NCI-H2196 treated with DMSO at 0.1 percent for 48 hours (cell line): ENCODE measurements at regions not wholly inside any gene's neighbourhood (a gene's known extent, or its start where the extent isn't known, plus 50 kb on each side); places are given as distances from the start of the nearest gene placed in this dataset.
"Not testable (repeated sequence)": the region's sequence is repeated elsewhere in the genome, so short reads cannot be mapped to it uniquely, and the experiment has no call there.

Experiments used
- DNase-seq: peaks from one replicate; lab custom pipeline; 2025; ENCODE audit not compliant: unreplicated experiment; lab: John Stamatoyannopoulos, UW

- no peak for DNase-seq
Measured at GRCh38 chr4:131137196-131137595, 2011.9 kb upstream of the PCDH10 start.

GRCh38 chr4:131159261-131159660 lies 1989.8 kb upstream of the PCDH10 start:
- DNase-seq: no peak

- no peak for DNase-seq
Measured at GRCh38 chr4:131192318-131192717, 1956.8 kb upstream of the PCDH10 start.

- DNase-seq: no peak
Measured at GRCh38 chr4:131207589-131207988, 1941.5 kb upstream of the PCDH10 start.

- DNase-seq: no peak
Measured at GRCh38 chr4:131248314-131248713, 1900.8 kb upstream of the PCDH10 start.

- DNase-seq: no peak
Measured at GRCh38 chr4:131251321-131251720, 1897.8 kb upstream of the PCDH10 start.

- no peak for DNase-seq
Measured at GRCh38 chr4:131257241-131257640, 1891.9 kb upstream of the PCDH10 start.

- DNase-seq: no peak
Measured at GRCh38 chr4:131258361-131258760, 1890.7 kb upstream of the PCDH10 start.

GRCh38 chr4:131288441-131288840 lies 1860.7 kb upstream of the PCDH10 start:
- no peak for DNase-seq

- no peak for DNase-seq
Measured at GRCh38 chr4:131296192-131296591, 1852.9 kb upstream of the PCDH10 start.

- no peak for DNase-seq
Measured at GRCh38 chr4:131302108-131302507, 1847.0 kb upstream of the PCDH10 start.

GRCh38 chr4:131304686-131305085 lies 1844.4 kb upstream of the PCDH10 start:
- DNase-seq: no peak

GRCh38 chr4:131309628-131310027 lies 1839.5 kb upstream of the PCDH10 start:
- no peak for DNase-seq

- DNase-seq: no peak
Measured at GRCh38 chr4:131316086-131316485, 1833.0 kb upstream of the PCDH10 start.

GRCh38 chr4:131337936-131338335 lies 1811.2 kb upstream of the PCDH10 start:
- no peak for DNase-seq

GRCh38 chr4:131339137-131339536 lies 1810.0 kb upstream of the PCDH10 start:
- DNase-seq: no peak

- DNase-seq: no peak
Measured at GRCh38 chr4:131344761-131345160, 1804.3 kb upstream of the PCDH10 start.

- no peak for DNase-seq
Measured at GRCh38 chr4:131347816-131348215, 1801.3 kb upstream of the PCDH10 start.

- DNase-seq: no peak
Measured at GRCh38 chr4:131348263-131348662, 1800.8 kb upstream of the PCDH10 start.

GRCh38 chr4:131352371-131352770 lies 1796.7 kb upstream of the PCDH10 start:
- DNase-seq: not testable (repeated sequence)

- no peak for DNase-seq
Measured at GRCh38 chr4:131366714-131367113, 1782.4 kb upstream of the PCDH10 start.

- DNase-seq: no peak
Measured at GRCh38 chr4:131367441-131367840, 1781.7 kb upstream of the PCDH10 start.

- no peak for DNase-seq
Measured at GRCh38 chr4:131370846-131371245, 1778.2 kb upstream of the PCDH10 start.

- no peak for DNase-seq
Measured at GRCh38 chr4:131381055-131381454, 1768.0 kb upstream of the PCDH10 start.
